ENCODE measurements at regions not wholly inside any gene's neighbourhood (a gene's known extent, or its start where the extent isn't known, plus 50 kb on each side); places are given as distances from the start of the nearest gene placed in this dataset.

DNA sequence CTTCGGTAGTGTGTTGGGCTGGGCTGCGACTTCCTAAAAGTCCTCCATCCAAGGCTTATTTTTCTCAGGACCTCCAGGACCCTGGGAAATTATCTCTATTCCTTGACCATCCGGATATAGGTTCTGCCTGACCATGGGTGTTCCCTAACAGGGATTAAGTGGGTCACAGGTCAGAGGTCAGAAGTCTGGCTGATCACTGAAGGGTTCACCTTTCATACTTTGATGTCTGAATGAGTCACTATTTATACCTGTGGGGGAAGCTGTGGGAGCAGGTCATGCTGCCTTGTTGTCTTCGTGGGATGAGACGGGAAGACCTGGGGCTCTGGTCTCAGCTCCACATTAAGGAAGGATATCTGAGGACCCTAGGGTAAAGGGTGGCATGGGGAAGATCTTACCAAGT, 65.0 kb upstream of the ETV3 start:
- no peak for DNase-seq

GRCh38 chr1:157202331-157202730, 64.1 kb upstream of the ETV3 start:
- no peak for DNase-seq

DNA sequence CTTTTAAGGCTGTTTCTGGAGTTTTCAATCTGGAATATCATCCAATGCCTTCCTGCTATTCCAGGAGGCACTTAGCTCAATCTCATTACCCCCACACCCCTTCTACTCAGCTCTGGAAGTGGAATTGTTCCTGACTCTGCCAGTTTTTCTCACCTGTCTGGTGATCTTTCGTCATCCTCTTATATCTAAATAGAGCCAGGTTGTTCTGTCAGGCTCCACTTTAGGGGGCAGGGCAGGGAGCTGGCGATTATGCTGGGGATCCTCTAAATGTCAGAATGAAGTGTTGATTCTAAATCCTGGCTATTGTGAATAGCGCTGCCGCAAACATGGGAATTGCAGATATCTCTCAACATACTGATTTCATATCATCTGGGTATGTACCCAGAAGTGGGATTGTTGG, 63.6 kb upstream of the ETV3 start:
- no peak for DNase-seq

DNA sequence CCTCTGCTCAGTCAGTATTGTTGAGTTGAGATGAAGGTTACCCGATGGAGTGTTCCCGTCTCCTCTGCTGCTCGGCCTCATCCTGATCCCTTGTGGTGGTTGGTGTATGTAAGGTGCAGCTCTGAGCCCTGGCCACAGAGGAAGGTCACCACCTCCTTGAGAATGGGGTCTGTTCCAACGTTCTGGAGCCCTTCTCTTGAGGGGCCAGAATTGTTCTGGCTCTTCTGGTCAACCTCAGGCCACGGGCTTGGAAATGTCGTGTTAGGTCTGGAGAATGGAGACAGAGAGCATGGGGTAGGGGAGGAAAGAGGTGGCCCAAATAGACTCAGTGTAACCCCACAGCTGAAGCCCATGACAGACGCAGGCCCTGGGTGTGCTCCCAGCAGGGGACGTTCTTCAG, 62.3 kb upstream of the ETV3 start:
- DNase-seq, result no peak

- no peak for DNase-seq
Measured at GRCh38 chr1:157199421-157199755, 61.2 kb upstream of the ETV3 start.

- no peak for DNase-seq
Measured at GRCh38 chr1:157198619-157199420, 60.6 kb upstream of the ETV3 start.

- DNase-seq, result no peak
Measured at GRCh38 chr1:157197906-157198435, 59.8 kb upstream of the ETV3 start.

DNA sequence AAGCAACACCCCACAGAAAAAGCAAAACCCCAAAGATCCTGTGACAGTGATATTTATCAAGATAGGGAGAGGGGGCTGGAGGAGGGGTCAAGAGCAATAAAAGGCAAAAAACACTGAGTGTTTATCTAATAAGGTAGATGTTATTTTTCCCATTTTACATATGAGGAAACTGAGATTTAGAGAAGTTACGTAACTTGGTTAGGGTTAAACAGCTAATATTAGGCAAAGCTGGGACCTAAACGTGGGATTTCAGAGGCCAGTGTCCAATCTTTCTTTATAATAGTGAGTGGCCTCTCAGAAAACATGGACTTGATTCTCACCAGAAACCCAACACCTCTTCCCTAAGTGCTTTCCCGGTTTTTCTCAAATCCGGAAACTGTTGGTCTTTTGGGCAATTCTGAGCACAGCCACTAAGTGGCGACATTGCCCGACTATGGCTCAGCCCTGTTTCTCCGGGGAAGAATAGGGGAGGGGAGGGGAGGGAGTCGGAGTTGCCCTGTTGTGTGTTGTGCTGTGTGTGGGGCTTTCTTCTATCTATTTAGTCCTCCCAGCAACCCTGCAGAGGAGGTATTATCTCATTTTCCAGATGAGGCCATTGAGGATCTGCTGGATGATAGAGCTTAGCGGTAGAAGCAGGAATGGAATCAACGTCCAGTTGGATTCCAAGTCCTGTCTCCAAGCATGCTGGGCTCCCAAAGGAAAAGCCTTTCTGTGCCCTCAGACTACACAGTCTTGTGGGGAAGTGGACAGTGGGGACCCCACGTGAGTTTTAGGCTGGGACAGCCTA, 58.7 kb upstream of the ETV3 start:
- peak; percentile 18 for DNase-seq

DNA sequence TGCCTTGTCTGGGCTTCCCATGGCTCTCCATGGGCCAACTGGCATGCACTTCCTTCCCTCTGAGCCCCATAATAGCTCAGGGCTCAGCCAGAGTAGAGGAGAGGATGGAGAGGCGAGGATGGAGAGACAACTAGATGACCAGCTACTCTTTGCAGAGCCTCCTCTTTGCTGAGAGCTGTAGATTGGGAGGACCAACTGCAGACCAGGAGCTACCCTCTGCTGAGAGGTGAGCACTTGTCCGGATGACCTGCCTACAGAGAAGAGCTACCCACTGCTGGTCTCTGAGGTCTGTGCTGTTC, 58.0 kb upstream of the ETV3 start:
- no peak for DNase-seq

GRCh38 chr1:157195521-157196244, 57.5 kb upstream of the ETV3 start:
- no peak for DNase-seq

- DNase-seq, result no peak
Measured at GRCh38 chr1:157194731-157195520, 56.7 kb upstream of the ETV3 start.

- peak; percentile 72 for DNase-seq
Measured at GRCh38 chr1:157193702-157194391, 55.7 kb upstream of the ETV3 start.

GRCh38 chr1:157193219-157193618, 55.0 kb upstream of the ETV3 start:
- no peak for DNase-seq

- no peak for DNase-seq
Measured at GRCh38 chr1:157189986-157190982, 52.1 kb upstream of the ETV3 start.

DNA sequence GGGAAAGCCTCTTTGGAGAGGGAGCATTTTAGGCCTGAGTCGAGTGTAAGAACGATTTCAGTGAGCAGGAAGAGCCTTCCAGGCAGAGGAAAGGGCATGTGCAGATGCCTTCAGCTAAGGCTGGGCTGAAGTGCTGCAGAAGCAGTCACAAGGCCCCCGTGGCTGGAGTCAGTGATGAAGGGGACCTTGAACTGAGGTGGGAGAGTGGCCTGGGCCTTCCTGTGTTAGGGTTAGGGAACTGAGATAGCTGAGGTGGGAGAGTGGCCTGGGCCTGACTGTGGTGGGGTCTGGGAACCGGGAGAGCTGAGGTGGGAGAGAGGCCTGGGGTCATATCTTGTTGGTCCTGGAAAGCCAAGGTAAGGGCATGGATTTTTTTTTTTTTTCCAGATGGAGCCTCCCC, 50.9 kb upstream of the ETV3 start:
- no peak for DNase-seq
